KG1 (cell line): ENCODE measurements at regions not wholly inside any gene's neighbourhood (a gene's known extent, or its start where the extent isn't known, plus 50 kb on each side); places are given as distances from the start of the nearest gene placed in this dataset.
A peak's percentile ranks its signal among the peaks of the same experiment; 100 is the strongest.
"Not testable (repeated sequence)": the region's sequence is repeated elsewhere in the genome, so short reads cannot be mapped to it uniquely, and the experiment has no call there.

Experiments used
- DNase-seq: peaks from one replicate; lab custom pipeline; 2025; lab: John Stamatoyannopoulos, UW

- DNase-seq = not testable (repeated sequence)
These were observed 296.3 kb downstream of the HNRNPD start for GRCh38 chr4:82077471-82077995.

GRCh38 chr4:82076809-82077208 is 297.0 kb downstream of the HNRNPD start:
- no peak for DNase-seq

GRCh38 chr4:82076359-82076758 is 297.4 kb downstream of the HNRNPD start:
- DNase-seq = no peak

GRCh38 chr4:82071951-82072350 is 301.8 kb downstream of the HNRNPD start:
- DNase-seq = no peak

- DNase-seq = no peak
These were observed 303.7 kb downstream of the HNRNPD start for GRCh38 chr4:82069883-82070638.

- no peak for DNase-seq
These were observed 310.8 kb downstream of the HNRNPD start for GRCh38 chr4:82063017-82063416.

- no peak for DNase-seq
These were observed 315.7 kb downstream of the HNRNPD start for GRCh38 chr4:82057990-82058544.

- no peak for DNase-seq
These were observed 318.6 kb downstream of the HNRNPD start for GRCh38 chr4:82055156-82055555.

- no peak for DNase-seq
These were observed 320.4 kb downstream of the HNRNPD start for GRCh38 chr4:82053396-82053795.

GRCh38 chr4:82050796-82051195 is 323.0 kb downstream of the HNRNPD start:
- DNase-seq = no peak

GRCh38 chr4:82049294-82049693 is 324.5 kb downstream of the HNRNPD start:
- DNase-seq = no peak

GRCh38 chr4:82047731-82048130 is 326.1 kb downstream of the HNRNPD start:
- no peak for DNase-seq

GRCh38 chr4:82046796-82047195 is 327.0 kb downstream of the HNRNPD start:
- no peak for DNase-seq

- no peak for DNase-seq
These were observed 328.5 kb downstream of the HNRNPD start for GRCh38 chr4:82045267-82045666.

GRCh38 chr4:82044141-82044993 is 329.4 kb downstream of the HNRNPD start:
- DNase-seq = peak; percentile 13

- DNase-seq = no peak
These were observed 330.0 kb downstream of the HNRNPD start for GRCh38 chr4:82043809-82044137.

- no peak for DNase-seq
These were observed 330.5 kb downstream of the HNRNPD start for GRCh38 chr4:82043081-82043808.

- no peak for DNase-seq
These were observed 331.7 kb downstream of the HNRNPD start for GRCh38 chr4:82042042-82042441.

- no peak for DNase-seq
These were observed 334.9 kb downstream of the HNRNPD start for GRCh38 chr4:82038936-82039335.

- no peak for DNase-seq
These were observed 337.6 kb downstream of the HNRNPD start for GRCh38 chr4:82036181-82036580.

GRCh38 chr4:82034878-82035277 is 338.9 kb downstream of the HNRNPD start:
- DNase-seq = no peak

- DNase-seq = no peak
These were observed 339.9 kb downstream of the HNRNPD start for GRCh38 chr4:82033862-82034261.
